Glutamatergic neuron (in vitro differentiated cells): ENCODE measurements at regions not wholly inside any gene's neighbourhood (a gene's known extent, or its start where the extent isn't known, plus 50 kb on each side); places are given as distances from the start of the nearest gene placed in this dataset.

Experiments
- DNase-seq: peaks from one replicate; pipeline ENCODE4 v3.0.0; 2022
- H3K27ac Mint-ChIP-seq: one replicate; pipeline ENCODE4 v1.8.0; 2020; ENCODE audit warnings: mild to moderate bottlenecking, mixed read lengths, inconsistent platforms; ENCODE audit not compliant: unreplicated experiment
- H3K27me3 Mint-ChIP-seq: one replicate; pipeline ENCODE4 v1.8.0; 2020; ENCODE audit warnings: mild to moderate bottlenecking, moderate library complexity, mixed read lengths, inconsistent platforms; ENCODE audit not compliant: unreplicated experiment
- H3K36me3 Mint-ChIP-seq: one replicate; pipeline ENCODE4 v1.8.0; 2020; ENCODE audit warnings: mild to moderate bottlenecking, mixed read lengths, inconsistent platforms; ENCODE audit not compliant: unreplicated experiment
- H3K4me1 Mint-ChIP-seq: one replicate; pipeline ENCODE4 v1.8.0; 2020; ENCODE audit warnings: mild to moderate bottlenecking, low read depth, mixed read lengths, inconsistent platforms; ENCODE audit not compliant: unreplicated experiment
- H3K4me3 Mint-ChIP-seq: one replicate; pipeline ENCODE4 v1.8.0; 2020; ENCODE audit warnings: mild to moderate bottlenecking, mixed read lengths, inconsistent platforms; ENCODE audit not compliant: unreplicated experiment
- H3K9me3 Mint-ChIP-seq: one replicate; pipeline ENCODE4 v1.8.0; 2020; ENCODE audit warnings: mild to moderate bottlenecking, moderate library complexity, mixed read lengths, inconsistent platforms; ENCODE audit not compliant: unreplicated experiment
- CTCF ChIP-seq: fragments of 200-600 bp; sonication (generic); IDR thresholded peaks from one replicate; pipeline ENCODE4 v1.5.0; 2021; ENCODE audit not compliant: partially characterized antibody, unreplicated experiment

DNA sequence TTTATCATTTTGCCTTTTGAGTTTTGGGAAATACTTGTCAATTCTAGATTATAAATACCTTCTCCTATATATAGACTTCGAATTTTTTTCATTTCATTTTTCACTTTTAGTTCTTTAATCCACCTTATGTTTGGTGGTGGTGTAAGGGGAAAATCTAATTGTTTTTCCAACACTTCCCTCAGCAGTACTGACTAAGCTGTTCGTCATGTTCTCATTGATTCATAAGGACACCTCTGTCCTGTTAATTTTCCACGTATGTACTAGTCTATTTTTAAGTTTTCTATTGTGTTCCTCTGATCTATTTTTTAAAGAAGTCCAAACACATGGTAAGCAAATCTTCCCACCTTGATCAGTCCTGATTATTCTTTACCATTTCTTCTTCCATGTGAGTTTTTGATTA is 254.2 kb downstream of the SYK start:
- Mint-ChIP-seq H3K4me3 (no peak overlapping the region), H3K9me3 (no peaks in the 10 kb centered on the region), H3K4me1 (no peaks in the 10 kb centered on the region), H3K27ac (no peak overlapping the region), H3K27me3 (no peaks in the 10 kb centered on the region), H3K36me3 (no peaks in the 10 kb centered on the region)
- TF ChIP-seq CTCF, result no peak
- no peak for DNase-seq

DNA sequence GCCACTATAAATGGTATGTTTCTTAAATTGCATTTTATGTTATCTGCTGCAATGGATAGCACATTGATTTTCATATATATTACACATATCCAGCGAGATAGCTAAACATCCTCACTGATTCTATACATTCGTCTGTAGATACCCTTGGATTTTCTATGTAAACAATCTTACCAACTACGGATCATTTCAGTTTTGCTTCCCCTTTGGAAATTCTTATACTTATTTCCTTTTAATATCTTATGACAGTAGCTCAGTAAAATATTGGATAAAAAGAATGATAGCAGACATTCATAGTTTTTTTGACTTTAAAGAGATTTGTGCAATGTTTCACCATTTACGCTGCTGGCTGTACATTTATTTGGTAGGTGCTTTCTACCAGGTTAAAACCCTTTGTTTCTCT is 254.9 kb downstream of the SYK start:
- Mint-ChIP-seq H3K4me3 (no peak overlapping the region), H3K9me3 (no peaks in the 10 kb centered on the region), H3K36me3 (no peaks in the 10 kb centered on the region), H3K27me3 (no peaks in the 10 kb centered on the region), H3K27ac (no peak overlapping the region), H3K4me1 (no peaks in the 10 kb centered on the region)
- no peak for DNase-seq
- TF ChIP-seq CTCF, result no peak

- Mint-ChIP-seq H3K27me3 (no peaks in the 10 kb centered on the region), H3K9me3 (no peaks in the 10 kb centered on the region), H3K27ac (no peak overlapping the region), H3K4me1 (no peaks in the 10 kb centered on the region), H3K4me3 (no peak overlapping the region), H3K36me3 (no peaks in the 10 kb centered on the region)
- TF ChIP-seq CTCF, result no peak
- DNase-seq, result no peak
These were observed 255.3 kb downstream of the SYK start for GRCh38 chr9:91056917-91057316.

DNA sequence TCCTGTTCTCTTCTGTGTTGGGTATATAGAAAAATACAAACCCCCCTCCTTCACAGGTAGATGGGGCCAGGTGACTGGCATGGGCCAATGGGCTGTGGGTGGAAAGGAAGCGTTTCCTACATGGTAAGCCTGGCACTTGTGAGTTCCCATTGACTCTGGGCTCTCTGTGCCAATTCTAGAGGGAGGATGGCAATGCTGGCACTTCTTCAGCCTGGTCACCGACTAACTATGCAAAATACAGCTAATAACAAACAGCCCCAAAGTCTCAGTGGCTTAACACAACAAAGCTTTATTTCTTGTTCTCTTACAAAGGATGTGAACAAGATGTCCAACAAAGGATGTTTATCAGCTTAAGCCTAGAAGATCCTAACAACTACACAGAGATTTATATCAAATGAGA is 258.1 kb downstream of the SYK start:
- H3K4me1 Mint-ChIP-seq, result no peaks in the 10 kb centered on the region
- H3K36me3 Mint-ChIP-seq, result no peaks in the 10 kb centered on the region
- no peaks in the 10 kb centered on the region for H3K27me3 Mint-ChIP-seq

More for the DNA sequence above, 258.1 kb downstream of the SYK start:
- no peak for DNase-seq
- Mint-ChIP-seq H3K27ac (no peak overlapping the region), H3K9me3 (no peaks in the 10 kb centered on the region), H3K4me3 (no peak overlapping the region)
- TF ChIP-seq CTCF, result no peak
